Loucy (cell line): ENCODE measurements at regions not wholly inside any gene's neighbourhood (a gene's known extent, or its start where the extent isn't known, plus 50 kb on each side); places are given as distances from the start of the nearest gene placed in this dataset.

Experiments used
- EZH2phosphoT487 ChIP-seq: fragments of 200-600 bp; IDR thresholded peaks from 2 replicates; pipeline ENCODE4 v1.6.1; 2018; ENCODE audit warnings: antibody characterized with exemption, mild to moderate bottlenecking, moderate library complexity, borderline replicate concordance
- TF ChIP-seq, protein P1 (sequence below): fragments of 200-600 bp; sonication (generic); conservative IDR thresholded peaks from 2 replicates; pipeline ENCODE4 v1.5.1; 2014; ENCODE audit warnings: mild to moderate bottlenecking, antibody characterized with exemption, low read length

DNA sequence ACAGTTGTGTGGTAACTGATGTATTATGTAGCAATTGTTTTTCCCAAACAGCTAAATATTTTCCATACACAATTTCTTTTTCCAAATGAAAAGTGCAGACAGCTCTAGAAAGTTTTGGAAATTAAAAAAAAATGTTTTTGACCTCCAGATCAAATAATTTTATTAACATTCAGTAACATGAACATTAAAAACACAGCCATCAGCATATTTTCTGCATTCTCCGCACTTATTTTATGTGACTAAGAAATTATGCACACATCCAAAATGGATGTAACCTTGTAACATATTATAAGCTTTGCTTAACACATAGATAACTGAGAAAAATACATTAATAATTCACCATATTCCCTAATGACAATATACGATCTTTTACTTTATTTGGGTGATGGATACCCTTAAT, 224.6 kb downstream of the VGLL3 start:
- TF ChIP-seq, protein P1, sequence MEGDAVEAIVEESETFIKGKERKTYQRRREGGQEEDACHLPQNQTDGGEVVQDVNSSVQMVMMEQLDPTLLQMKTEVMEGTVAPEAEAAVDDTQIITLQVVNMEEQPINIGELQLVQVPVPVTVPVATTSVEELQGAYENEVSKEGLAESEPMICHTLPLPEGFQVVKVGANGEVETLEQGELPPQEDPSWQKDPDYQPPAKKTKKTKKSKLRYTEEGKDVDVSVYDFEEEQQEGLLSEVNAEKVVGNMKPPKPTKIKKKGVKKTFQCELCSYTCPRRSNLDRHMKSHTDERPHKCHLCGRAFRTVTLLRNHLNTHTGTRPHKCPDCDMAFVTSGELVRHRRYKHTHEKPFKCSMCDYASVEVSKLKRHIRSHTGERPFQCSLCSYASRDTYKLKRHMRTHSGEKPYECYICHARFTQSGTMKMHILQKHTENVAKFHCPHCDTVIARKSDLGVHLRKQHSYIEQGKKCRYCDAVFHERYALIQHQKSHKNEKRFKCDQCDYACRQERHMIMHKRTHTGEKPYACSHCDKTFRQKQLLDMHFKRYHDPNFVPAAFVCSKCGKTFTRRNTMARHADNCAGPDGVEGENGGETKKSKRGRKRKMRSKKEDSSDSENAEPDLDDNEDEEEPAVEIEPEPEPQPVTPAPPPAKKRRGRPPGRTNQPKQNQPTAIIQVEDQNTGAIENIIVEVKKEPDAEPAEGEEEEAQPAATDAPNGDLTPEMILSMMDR = no peak
- TF ChIP-seq EZH2phosphoT487 = no peak
